H9 (cell line): ENCODE measurements at regions not wholly inside any gene's neighbourhood (a gene's known extent, or its start where the extent isn't known, plus 50 kb on each side); places are given as distances from the start of the nearest gene placed in this dataset.

Source experiments
- DNase-seq: peaks from one replicate; pipeline ENCODE4 v3.0.0-alpha.2; 2017
- H2AFZ ChIP-seq: one replicate; pipeline ENCODE4 v1.6.1; 2013; ENCODE audit warnings: mild to moderate bottlenecking, low read length, control low read depth, moderate library complexity
- H2AK5ac ChIP-seq: 2 replicates; pipeline ENCODE4 v1.6.1; 2013; ENCODE audit warnings: low read length, control low read depth, mixed read lengths; ENCODE audit not compliant: insufficient read length
- H2BK120ac ChIP-seq: one replicate; pipeline ENCODE4 v1.6.1; 2013; ENCODE audit warnings: low read depth, mild to moderate bottlenecking, low read length, control low read depth, inconsistent platforms; ENCODE audit not compliant: poor library complexity, severe bottlenecking
- H2BK12ac ChIP-seq: 2 replicates; pipeline ENCODE4 v1.6.1; 2013; ENCODE audit warnings: low read length, control low read depth, mixed read lengths, low read depth; ENCODE audit not compliant: insufficient read length
- H2BK15ac ChIP-seq: 2 replicates; pipeline ENCODE4 v1.6.1; 2013; ENCODE audit warnings: low read depth, low read length, control low read depth
- H2BK20ac ChIP-seq: one replicate; pipeline ENCODE4 v1.6.1; 2013; ENCODE audit warnings: low read depth, mild to moderate bottlenecking, low read length, control low read depth, inconsistent platforms; ENCODE audit not compliant: poor library complexity, severe bottlenecking
- H2BK5ac ChIP-seq: 2 replicates; pipeline ENCODE4 v1.6.1; 2013; ENCODE audit warnings: low read length, control low read depth, mixed read lengths; ENCODE audit not compliant: insufficient read length
- H3K14ac ChIP-seq: 2 replicates; pipeline ENCODE4 v1.6.1; 2013; ENCODE audit warnings: low read length, control low read depth; ENCODE audit not compliant: insufficient read depth
- H3K18ac ChIP-seq: 2 replicates; pipeline ENCODE4 v1.6.1; 2013; ENCODE audit warnings: low read depth, mild to moderate bottlenecking, mixed read lengths, low read length, control low read depth; ENCODE audit not compliant: insufficient read length
- H3K23ac ChIP-seq: 2 replicates; pipeline ENCODE4 v1.6.1; 2013; ENCODE audit warnings: low read length, control low read depth, mixed read lengths, low read depth; ENCODE audit not compliant: insufficient read length
- H3K23me2 ChIP-seq: 2 replicates; pipeline ENCODE4 v1.6.1; 2013; ENCODE audit warnings: low read depth, mild to moderate bottlenecking, mixed read lengths, low read length, control low read depth; ENCODE audit not compliant: insufficient read length, poor library complexity, severe bottlenecking
- H3K27ac ChIP-seq: 2 replicates; pipeline ENCODE4 v1.5.1; 2013; ENCODE audit warnings: low read length, control low read depth, mixed read lengths, low read depth; ENCODE audit not compliant: insufficient read length
- H3K27me3 ChIP-seq: 2 replicates; pipeline ENCODE4 v1.6.1; 2013; ENCODE audit warnings: low read length, control low read depth, inconsistent platforms; ENCODE audit not compliant: insufficient read depth
- H3K4ac ChIP-seq: 2 replicates; pipeline ENCODE4 v1.6.1; 2013; ENCODE audit warnings: low read depth, mild to moderate bottlenecking, control low read depth, inconsistent platforms, low read length, moderate library complexity
- H3K4me1 ChIP-seq: 2 replicates; pipeline ENCODE4 v1.6.1; 2013; ENCODE audit warnings: low read length, control low read depth, inconsistent platforms; ENCODE audit not compliant: insufficient read depth
- H3K4me2 ChIP-seq: 2 replicates; pipeline ENCODE4 v1.6.1; 2013; ENCODE audit warnings: low read length, control low read depth, mixed read lengths; ENCODE audit not compliant: insufficient read length, insufficient read depth
- H3K56ac ChIP-seq: 2 replicates; pipeline ENCODE4 v1.6.1; 2013; ENCODE audit warnings: low read depth, mild to moderate bottlenecking, mixed read lengths, low read length, control low read depth; ENCODE audit not compliant: insufficient read length
- H3K79me1 ChIP-seq: 2 replicates; pipeline ENCODE4 v1.6.1; 2013; ENCODE audit warnings: low read depth, mild to moderate bottlenecking, moderate library complexity, low read length, control low read depth, inconsistent platforms; ENCODE audit not compliant: insufficient read depth, poor library complexity, severe bottlenecking
- H3K79me2 ChIP-seq: 2 replicates; pipeline ENCODE4 v1.6.1; 2013; ENCODE audit warnings: low read length, control low read depth, inconsistent platforms; ENCODE audit not compliant: insufficient read depth
- H3K9ac ChIP-seq: 2 replicates; pipeline ENCODE4 v1.6.1; 2013; ENCODE audit warnings: low read length, control low read depth, mixed read lengths; ENCODE audit not compliant: insufficient read length; ENCODE audit errors: extremely low read depth
- H3K9me3 ChIP-seq: one replicate; pipeline ENCODE4 v1.6.1; 2013; ENCODE audit warnings: low read depth, low read length, inconsistent platforms; ENCODE audit not compliant: control insufficient read depth
- H3T11ph ChIP-seq: one replicate; pipeline ENCODE4 v1.6.1; 2013; ENCODE audit warnings: mild to moderate bottlenecking, low read length, control low read depth, inconsistent platforms
- H4K20me1 ChIP-seq: one replicate; pipeline ENCODE4 v1.6.1; 2013; ENCODE audit not compliant: control insufficient read depth, insufficient read length, insufficient read depth
- H4K5ac ChIP-seq: 2 replicates; pipeline ENCODE4 v1.6.1; 2013; ENCODE audit warnings: low read depth, mild to moderate bottlenecking, mixed read lengths, low read length, control low read depth; ENCODE audit not compliant: insufficient read length
- H4K8ac ChIP-seq: replicated peaks from 2 replicates; pipeline ENCODE4 v1.6.1; 2013; ENCODE audit warnings: low read length, control low read depth, mixed read lengths, low read depth; ENCODE audit not compliant: insufficient read length
- H4K91ac ChIP-seq: 2 replicates; pipeline ENCODE4 v1.6.1; 2013; ENCODE audit warnings: low read depth, mild to moderate bottlenecking, moderate library complexity, mixed read lengths, low read length, control low read depth; ENCODE audit not compliant: insufficient read length
- H3K27ac Mint-ChIP-seq, 3 experiments: 2 replicates in 2 of 3; 3 replicates in 1 of 3; pipeline ENCODE4 v1.8.0; 2020 to 2021; ENCODE audit warnings: mixed read lengths in 3 of 3, mild to moderate bottlenecking in 1 of 3, moderate library complexity in 1 of 3
- H3K27me3 Mint-ChIP-seq: 2 replicates; pipeline ENCODE4 v1.8.0; 2021; ENCODE audit warnings: low read depth, mild to moderate bottlenecking, moderate library complexity, mixed read lengths
- H3K36me3 Mint-ChIP-seq, 3 experiments: 2 replicates in 2 of 3; 3 replicates in 1 of 3; pipeline ENCODE4 v1.8.0; 2020 to 2021; ENCODE audit warnings: low read depth in 3 of 3, mixed read lengths in 3 of 3; ENCODE audit not compliant: insufficient read depth in 1 of 3
- H3K4me1 Mint-ChIP-seq, 2 experiments: 2 replicates each; pipeline ENCODE4 v1.8.0; 2020; ENCODE audit warnings: mixed read lengths in 2 of 2
- H3K4me3 Mint-ChIP-seq, 2 experiments: 2 replicates in 1 of 2; 3 replicates in 1 of 2; pipeline ENCODE4 v1.8.0; 2020 to 2021; ENCODE audit warnings: mild to moderate bottlenecking in 2 of 2, mixed read lengths in 2 of 2, moderate library complexity in 1 of 2
- H3K9me3 Mint-ChIP-seq, 2 experiments: 2 replicates in 1 of 2; 3 replicates in 1 of 2; pipeline ENCODE4 v1.8.0; 2020; ENCODE audit warnings: mild to moderate bottlenecking in 2 of 2, mixed read lengths in 2 of 2, moderate library complexity in 1 of 2
- WGBS: extraction: QIAGEN DNeasy Blood & Tissue Kit; methylation state at CpG from one replicate; pipeline ENCODE4 v1.1.7; 2013; ENCODE audit warnings: missing lambda C conversion rate, low lambda C conversion rate, mixed read lengths; ENCODE audit not compliant: insufficient read length; ENCODE audit errors: extremely low coverage; 5-methylcytosine and 5-hydroxymethylcytosine counted together
- TF ChIP-seq, protein P1 (sequence below): fragments of 200-600 bp; sonication (generic); conservative IDR thresholded peaks from 3 replicates; pipeline ENCODE4 v1.8.0; 2021; ENCODE audit warnings: antibody characterized with exemption, mild to moderate bottlenecking

GRCh38 chr17:52776234-52776633, 617.7 kb upstream of the CA10 start:
- Histone ChIP-seq H3K18ac (no peak overlapping the region), H3K79me1 (no peaks in the 10 kb centered on the region), H3K79me2 (no peaks in the 10 kb centered on the region), H2AK5ac (no peak overlapping the region), H3K4ac (no peak overlapping the region), H4K5ac (no peak overlapping the region), H3K56ac (no peak overlapping the region), H2BK20ac (no peak overlapping the region), H3K27ac (no peak overlapping the region), H3K9ac (no peak overlapping the region), H2BK12ac (no peak overlapping the region), H4K91ac (no peak overlapping the region), H2BK15ac (no peak overlapping the region), H3K4me2 (no peak overlapping the region), H2BK5ac (no peak overlapping the region), H4K8ac (no peak overlapping the region), H4K20me1 (no peaks in the 10 kb centered on the region), H3K27me3 (peaks cover 3% of the 10 kb centered on the region), H3K4me1 (no peaks in the 10 kb centered on the region), H3K14ac (no peak overlapping the region), H3K23me2 (no peaks in the 10 kb centered on the region), H3T11ph (no peak overlapping the region), H3K9me3 (no peaks in the 10 kb centered on the region), H3K23ac (no peak overlapping the region), H2AFZ (no peak overlapping the region), H2BK120ac (no peak overlapping the region)
- Mint-ChIP-seq H3K27ac (no peak overlapping the region), H3K9me3 (peaks cover 0 to 3% of the 10 kb centered on the region in 2 experiments; a peak in 3 of 5 replicates), H3K36me3 (no peaks in the 10 kb centered on the region), H3K4me3 (no peak overlapping the region), H3K4me1 (0 out of 4 replicates have a peak, but pooled peaks cover 0 to 4% of the 10 kb centered on the region in 2 experiments), H3K27me3 (peaks cover 51% of the 10 kb centered on the region)
- DNase-seq: no peak
- TF ChIP-seq, protein P1, sequence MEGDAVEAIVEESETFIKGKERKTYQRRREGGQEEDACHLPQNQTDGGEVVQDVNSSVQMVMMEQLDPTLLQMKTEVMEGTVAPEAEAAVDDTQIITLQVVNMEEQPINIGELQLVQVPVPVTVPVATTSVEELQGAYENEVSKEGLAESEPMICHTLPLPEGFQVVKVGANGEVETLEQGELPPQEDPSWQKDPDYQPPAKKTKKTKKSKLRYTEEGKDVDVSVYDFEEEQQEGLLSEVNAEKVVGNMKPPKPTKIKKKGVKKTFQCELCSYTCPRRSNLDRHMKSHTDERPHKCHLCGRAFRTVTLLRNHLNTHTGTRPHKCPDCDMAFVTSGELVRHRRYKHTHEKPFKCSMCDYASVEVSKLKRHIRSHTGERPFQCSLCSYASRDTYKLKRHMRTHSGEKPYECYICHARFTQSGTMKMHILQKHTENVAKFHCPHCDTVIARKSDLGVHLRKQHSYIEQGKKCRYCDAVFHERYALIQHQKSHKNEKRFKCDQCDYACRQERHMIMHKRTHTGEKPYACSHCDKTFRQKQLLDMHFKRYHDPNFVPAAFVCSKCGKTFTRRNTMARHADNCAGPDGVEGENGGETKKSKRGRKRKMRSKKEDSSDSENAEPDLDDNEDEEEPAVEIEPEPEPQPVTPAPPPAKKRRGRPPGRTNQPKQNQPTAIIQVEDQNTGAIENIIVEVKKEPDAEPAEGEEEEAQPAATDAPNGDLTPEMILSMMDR: no peak
- WGBS: no CpG with 5 or more reads among the region's 4 CpGs
